ENCODE measurements at regions not wholly inside any gene's neighbourhood (a gene's known extent, or its start where the extent isn't known, plus 50 kb on each side); places are given as distances from the start of the nearest gene placed in this dataset.

DNA sequence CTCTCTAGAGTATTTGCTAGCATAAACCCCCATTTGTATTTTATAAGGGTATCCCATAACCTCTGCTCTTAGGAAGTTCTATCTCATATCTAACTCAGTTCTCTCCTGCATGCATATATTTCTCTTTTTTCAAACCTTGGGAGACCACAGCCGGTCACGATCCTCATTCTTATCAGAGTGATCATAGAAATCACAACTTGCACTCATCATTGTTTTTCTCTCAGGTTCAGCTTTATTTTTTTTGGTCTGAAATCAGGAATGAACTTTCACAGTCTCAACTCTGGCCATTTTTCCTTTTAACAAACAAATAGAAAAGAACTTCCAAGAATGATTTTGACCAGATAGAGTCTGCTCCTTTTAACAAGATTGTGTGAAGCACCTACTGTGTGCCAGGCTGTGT, 98.6 kb upstream of the BLID start:
- Mint-ChIP-seq H3K4me1 (ENCODE audit: unreplicated experiment) (no peaks in the 10 kb centered on the region), H3K4me3 (ENCODE audit: unreplicated experiment) (no peak overlapping the region), H3K27me3 (ENCODE audit: unreplicated experiment) (no peaks in the 10 kb centered on the region), H3K36me3 (ENCODE audit: low read depth, unreplicated experiment) (no peaks in the 10 kb centered on the region), H3K27ac (ENCODE audit: unreplicated experiment) (no peak overlapping the region), H3K9me3 (ENCODE audit: unreplicated experiment) (no peaks in the 10 kb centered on the region)
- TF ChIP-seq, protein P1, sequence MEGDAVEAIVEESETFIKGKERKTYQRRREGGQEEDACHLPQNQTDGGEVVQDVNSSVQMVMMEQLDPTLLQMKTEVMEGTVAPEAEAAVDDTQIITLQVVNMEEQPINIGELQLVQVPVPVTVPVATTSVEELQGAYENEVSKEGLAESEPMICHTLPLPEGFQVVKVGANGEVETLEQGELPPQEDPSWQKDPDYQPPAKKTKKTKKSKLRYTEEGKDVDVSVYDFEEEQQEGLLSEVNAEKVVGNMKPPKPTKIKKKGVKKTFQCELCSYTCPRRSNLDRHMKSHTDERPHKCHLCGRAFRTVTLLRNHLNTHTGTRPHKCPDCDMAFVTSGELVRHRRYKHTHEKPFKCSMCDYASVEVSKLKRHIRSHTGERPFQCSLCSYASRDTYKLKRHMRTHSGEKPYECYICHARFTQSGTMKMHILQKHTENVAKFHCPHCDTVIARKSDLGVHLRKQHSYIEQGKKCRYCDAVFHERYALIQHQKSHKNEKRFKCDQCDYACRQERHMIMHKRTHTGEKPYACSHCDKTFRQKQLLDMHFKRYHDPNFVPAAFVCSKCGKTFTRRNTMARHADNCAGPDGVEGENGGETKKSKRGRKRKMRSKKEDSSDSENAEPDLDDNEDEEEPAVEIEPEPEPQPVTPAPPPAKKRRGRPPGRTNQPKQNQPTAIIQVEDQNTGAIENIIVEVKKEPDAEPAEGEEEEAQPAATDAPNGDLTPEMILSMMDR (IDR thresholded peaks at IDR 0.05; ENCODE audit: unreplicated experiment), result no peak
- no peak for DNase-seq (ENCODE audit: low spot score)

DNA sequence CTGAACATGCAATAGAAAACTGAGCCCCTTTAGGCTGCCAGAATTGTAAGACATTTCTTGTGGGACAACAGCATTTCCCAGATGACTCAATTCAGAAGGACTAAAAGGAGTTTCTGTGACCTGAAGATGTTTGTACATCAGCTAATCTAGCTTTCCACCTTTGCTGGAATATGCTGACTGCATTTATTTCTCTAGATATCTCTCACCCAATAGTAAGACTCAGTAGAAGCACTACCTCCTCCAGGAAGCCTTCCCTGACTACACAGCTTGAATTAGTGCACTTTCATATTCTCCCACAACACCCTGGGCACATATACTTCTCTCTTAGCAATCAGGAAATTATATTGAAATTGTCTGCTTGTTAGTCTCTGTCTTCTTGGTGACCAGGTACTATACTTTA, 98.1 kb upstream of the BLID start:
- Mint-ChIP-seq H3K27ac (ENCODE audit: unreplicated experiment) (no peak overlapping the region), H3K9me3 (ENCODE audit: unreplicated experiment) (no peaks in the 10 kb centered on the region), H3K36me3 (ENCODE audit: low read depth, unreplicated experiment) (no peaks in the 10 kb centered on the region), H3K4me1 (ENCODE audit: unreplicated experiment) (no peaks in the 10 kb centered on the region), H3K27me3 (ENCODE audit: unreplicated experiment) (no peaks in the 10 kb centered on the region), H3K4me3 (ENCODE audit: unreplicated experiment) (no peak overlapping the region)
- no peak for DNase-seq (ENCODE audit: low spot score)
- TF ChIP-seq, protein P1 (IDR thresholded peaks at IDR 0.05; ENCODE audit: unreplicated experiment), result no peak

GRCh38 chr11:122213171-122213570, 97.2 kb upstream of the BLID start:
- no peaks in the 10 kb centered on the region for H3K9me3 Mint-ChIP-seq (ENCODE audit: unreplicated experiment)
- no peaks in the 10 kb centered on the region for H3K4me1 Mint-ChIP-seq (ENCODE audit: unreplicated experiment)
- no peaks in the 10 kb centered on the region for H3K27me3 Mint-ChIP-seq (ENCODE audit: unreplicated experiment)
- no peak overlapping the region for H3K4me3 Mint-ChIP-seq (ENCODE audit: unreplicated experiment)
- H3K36me3 Mint-ChIP-seq (ENCODE audit: low read depth, unreplicated experiment), result no peaks in the 10 kb centered on the region
- TF ChIP-seq, protein P1 (IDR thresholded peaks at IDR 0.05; ENCODE audit: unreplicated experiment), result no peak
- DNase-seq (ENCODE audit: low spot score), result no peak
- no peak overlapping the region for H3K27ac Mint-ChIP-seq (ENCODE audit: unreplicated experiment)

- TF ChIP-seq, protein P1 (IDR thresholded peaks at IDR 0.05; ENCODE audit: unreplicated experiment), result no peak
- Mint-ChIP-seq H3K4me1 (ENCODE audit: unreplicated experiment) (no peaks in the 10 kb centered on the region), H3K27ac (ENCODE audit: unreplicated experiment) (no peak overlapping the region), H3K4me3 (ENCODE audit: unreplicated experiment) (no peak overlapping the region), H3K27me3 (ENCODE audit: unreplicated experiment) (no peaks in the 10 kb centered on the region), H3K9me3 (ENCODE audit: unreplicated experiment) (no peaks in the 10 kb centered on the region), H3K36me3 (ENCODE audit: low read depth, unreplicated experiment) (peaks cover 4% of the 10 kb centered on the region)
- no peak for DNase-seq (ENCODE audit: low spot score)
Measured at GRCh38 chr11:122210367-122210997, 94.5 kb upstream of the BLID start.

DNA sequence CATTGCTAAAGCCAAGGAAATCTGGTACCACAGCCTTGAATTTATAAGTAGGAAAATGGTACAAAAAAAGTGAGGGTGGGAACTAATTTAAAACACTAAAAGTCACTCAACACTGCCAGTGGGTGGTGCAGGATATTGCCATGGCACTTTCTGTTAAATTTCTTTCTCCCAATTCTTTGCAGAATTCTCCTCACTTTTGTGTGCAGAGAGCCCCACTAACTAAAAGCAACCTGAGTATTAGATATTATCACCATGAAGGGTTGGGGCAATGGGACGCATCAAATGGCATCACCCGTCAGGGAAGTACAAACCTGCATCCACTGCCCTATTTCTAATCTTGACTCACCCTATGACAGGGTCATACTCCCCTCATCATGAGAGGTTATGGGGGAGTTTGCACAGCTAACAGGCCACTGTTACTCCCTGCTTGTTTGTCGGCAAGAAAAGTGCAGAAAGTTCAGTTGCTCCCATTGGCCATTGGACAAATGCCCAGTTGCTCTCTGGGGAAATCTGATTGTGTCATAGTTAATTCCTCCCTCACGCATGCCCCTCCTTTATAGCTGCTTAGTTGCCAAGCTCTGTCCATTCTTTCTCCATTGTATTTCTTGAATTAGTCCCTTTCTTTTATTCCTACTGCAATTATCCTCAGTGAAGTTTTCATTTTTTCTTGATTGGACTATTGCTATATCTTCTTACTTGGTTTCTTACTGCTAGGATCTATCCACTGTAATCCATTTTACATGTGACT, 93.8 kb upstream of the BLID start:
- Mint-ChIP-seq H3K27ac (ENCODE audit: unreplicated experiment) (no peak overlapping the region), H3K4me3 (ENCODE audit: unreplicated experiment) (no peak overlapping the region), H3K27me3 (ENCODE audit: unreplicated experiment) (no peaks in the 10 kb centered on the region), H3K9me3 (ENCODE audit: unreplicated experiment) (no peaks in the 10 kb centered on the region), H3K4me1 (ENCODE audit: unreplicated experiment) (no peaks in the 10 kb centered on the region), H3K36me3 (ENCODE audit: low read depth, unreplicated experiment) (peaks cover 4% of the 10 kb centered on the region)
- TF ChIP-seq, protein P1 (IDR thresholded peaks at IDR 0.05; ENCODE audit: unreplicated experiment), result no peak
- no peak for DNase-seq (ENCODE audit: low spot score)
